ENCODE measurements at regions not wholly inside any gene's neighbourhood (a gene's known extent, or its start where the extent isn't known, plus 50 kb on each side); places are given as distances from the start of the nearest gene placed in this dataset.

DNA sequence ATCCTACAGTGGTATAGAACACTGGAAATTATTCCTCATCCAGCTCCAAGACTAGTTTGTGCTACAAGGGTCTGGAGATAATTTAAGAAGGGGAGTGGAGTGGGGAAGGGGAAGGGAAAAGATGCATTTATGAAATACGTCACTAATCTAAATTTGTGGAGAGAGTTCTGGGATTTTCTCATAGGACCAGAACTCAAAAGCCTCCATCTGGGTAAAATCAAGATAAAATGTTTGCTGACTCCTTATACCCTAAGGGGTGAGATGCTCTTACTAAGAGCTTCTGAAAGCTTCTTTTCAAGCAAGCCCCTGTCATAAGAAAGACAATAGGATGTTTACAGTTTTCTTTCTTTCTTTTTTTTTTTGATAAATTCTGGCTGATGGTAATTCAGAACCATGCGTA, 88.5 kb upstream of the RBMS1 start:
- TF ChIP-seq, protein P1, sequence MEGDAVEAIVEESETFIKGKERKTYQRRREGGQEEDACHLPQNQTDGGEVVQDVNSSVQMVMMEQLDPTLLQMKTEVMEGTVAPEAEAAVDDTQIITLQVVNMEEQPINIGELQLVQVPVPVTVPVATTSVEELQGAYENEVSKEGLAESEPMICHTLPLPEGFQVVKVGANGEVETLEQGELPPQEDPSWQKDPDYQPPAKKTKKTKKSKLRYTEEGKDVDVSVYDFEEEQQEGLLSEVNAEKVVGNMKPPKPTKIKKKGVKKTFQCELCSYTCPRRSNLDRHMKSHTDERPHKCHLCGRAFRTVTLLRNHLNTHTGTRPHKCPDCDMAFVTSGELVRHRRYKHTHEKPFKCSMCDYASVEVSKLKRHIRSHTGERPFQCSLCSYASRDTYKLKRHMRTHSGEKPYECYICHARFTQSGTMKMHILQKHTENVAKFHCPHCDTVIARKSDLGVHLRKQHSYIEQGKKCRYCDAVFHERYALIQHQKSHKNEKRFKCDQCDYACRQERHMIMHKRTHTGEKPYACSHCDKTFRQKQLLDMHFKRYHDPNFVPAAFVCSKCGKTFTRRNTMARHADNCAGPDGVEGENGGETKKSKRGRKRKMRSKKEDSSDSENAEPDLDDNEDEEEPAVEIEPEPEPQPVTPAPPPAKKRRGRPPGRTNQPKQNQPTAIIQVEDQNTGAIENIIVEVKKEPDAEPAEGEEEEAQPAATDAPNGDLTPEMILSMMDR (IDR thresholded peaks at IDR 0.05), result no peak
- TF ChIP-seq EZH2 (IDR thresholded peaks at IDR 0.05; ENCODE audit: borderline replicate concordance, insufficient read depth, low read depth, low read length, poor library complexity, severe bottlenecking), result no peak

Data from B cell (primary cell).